ENCODE measurements at regions not wholly inside any gene's neighbourhood (a gene's known extent, or its start where the extent isn't known, plus 50 kb on each side); places are given as distances from the start of the nearest gene placed in this dataset.
"Not testable (repeated sequence)": the region's sequence is repeated elsewhere in the genome, so short reads cannot be mapped to it uniquely, and the experiment has no call there.

- DNase-seq (ENCODE audit: low read depth) = no peak
Observed at GRCh38 chr3:30302027-30302426, 304.4 kb upstream of the TGFBR2 start.

GRCh38 chr3:30303770-30304169 is 302.6 kb upstream of the TGFBR2 start:
- DNase-seq (ENCODE audit: low read depth) = no peak
- in situ Hi-C loops (cut with HindIII; ENCODE audit: low pct_unique_long_range_greater_than_20kb, low sequenced_read_pairs) = no loop called here

More at GRCh38 chr3:30302027-30302426, 304.4 kb upstream of the TGFBR2 start:
- in situ Hi-C loops (cut with HindIII; ENCODE audit: low pct_unique_long_range_greater_than_20kb, low sequenced_read_pairs) = no loop called here

GRCh38 chr3:30305021-30305420 is 301.4 kb upstream of the TGFBR2 start:
- DNase-seq (ENCODE audit: low read depth) = no peak
- in situ Hi-C loops (cut with HindIII; ENCODE audit: low pct_unique_long_range_greater_than_20kb, low sequenced_read_pairs) = no loop called here

GRCh38 chr3:30306896-30307295 is 299.5 kb upstream of the TGFBR2 start:
- DNase-seq (ENCODE audit: low read depth) = no peak
- in situ Hi-C loops (cut with HindIII; ENCODE audit: low pct_unique_long_range_greater_than_20kb, low sequenced_read_pairs) = no loop called here

- no peak for DNase-seq (ENCODE audit: low read depth)
- in situ Hi-C loops (cut with HindIII; ENCODE audit: low pct_unique_long_range_greater_than_20kb, low sequenced_read_pairs) = no loop called here
Observed at GRCh38 chr3:30307372-30307950, 298.9 kb upstream of the TGFBR2 start.

GRCh38 chr3:30308131-30308530 is 298.3 kb upstream of the TGFBR2 start:
- in situ Hi-C loops (cut with HindIII; ENCODE audit: low pct_unique_long_range_greater_than_20kb, low sequenced_read_pairs) = no loop called here
- DNase-seq (ENCODE audit: low read depth) = no peak

- in situ Hi-C loops (cut with HindIII; ENCODE audit: low pct_unique_long_range_greater_than_20kb, low sequenced_read_pairs) = no loop called here
Observed at GRCh38 chr3:30309961-30310954, 296.1 kb upstream of the TGFBR2 start.

GRCh38 chr3:30311781-30312180 is 294.6 kb upstream of the TGFBR2 start:
- no peak for DNase-seq (ENCODE audit: low read depth)
- in situ Hi-C loops (cut with HindIII; ENCODE audit: low pct_unique_long_range_greater_than_20kb, low sequenced_read_pairs) = no loop called here

More at GRCh38 chr3:30309961-30310954, 296.1 kb upstream of the TGFBR2 start:
- DNase-seq (ENCODE audit: low read depth) = no peak

GRCh38 chr3:30313840-30314239 is 292.6 kb upstream of the TGFBR2 start:
- in situ Hi-C loops (cut with HindIII; ENCODE audit: low pct_unique_long_range_greater_than_20kb, low sequenced_read_pairs) = no loop called here

GRCh38 chr3:30314757-30315325 is 291.6 kb upstream of the TGFBR2 start:
- in situ Hi-C loops (cut with HindIII; ENCODE audit: low pct_unique_long_range_greater_than_20kb, low sequenced_read_pairs) = no loop called here
- no peak for DNase-seq (ENCODE audit: low read depth)

More at GRCh38 chr3:30313840-30314239, 292.6 kb upstream of the TGFBR2 start:
- DNase-seq (ENCODE audit: low read depth) = no peak

GRCh38 chr3:30315447-30315846 is 291.0 kb upstream of the TGFBR2 start:
- in situ Hi-C loops (cut with HindIII; ENCODE audit: low pct_unique_long_range_greater_than_20kb, low sequenced_read_pairs) = no loop called here
- no peak for DNase-seq (ENCODE audit: low read depth)

GRCh38 chr3:30317561-30317960 is 288.8 kb upstream of the TGFBR2 start:
- DNase-seq (ENCODE audit: low read depth) = no peak
- in situ Hi-C loops (cut with HindIII; ENCODE audit: low pct_unique_long_range_greater_than_20kb, low sequenced_read_pairs) = no loop called here

GRCh38 chr3:30318110-30318509 is 288.3 kb upstream of the TGFBR2 start:
- no peak for DNase-seq (ENCODE audit: low read depth)
- in situ Hi-C loops (cut with HindIII; ENCODE audit: low pct_unique_long_range_greater_than_20kb, low sequenced_read_pairs) = no loop called here

GRCh38 chr3:30319713-30320112 is 286.7 kb upstream of the TGFBR2 start:
- in situ Hi-C loops (cut with HindIII; ENCODE audit: low pct_unique_long_range_greater_than_20kb, low sequenced_read_pairs) = no loop called here
- peak; percentile 62 for DNase-seq (ENCODE audit: low read depth)

- no peak for DNase-seq (ENCODE audit: low read depth)
- in situ Hi-C loops (cut with HindIII; ENCODE audit: low pct_unique_long_range_greater_than_20kb, low sequenced_read_pairs) = no loop called here
Observed at GRCh38 chr3:30320392-30320791, 286.0 kb upstream of the TGFBR2 start.

GRCh38 chr3:30321065-30321464 is 285.3 kb upstream of the TGFBR2 start:
- in situ Hi-C loops (cut with HindIII; ENCODE audit: low pct_unique_long_range_greater_than_20kb, low sequenced_read_pairs) = no loop called here
- DNase-seq (ENCODE audit: low read depth) = no peak

GRCh38 chr3:30323649-30324048 is 282.8 kb upstream of the TGFBR2 start:
- in situ Hi-C loops (cut with HindIII; ENCODE audit: low pct_unique_long_range_greater_than_20kb, low sequenced_read_pairs); DNase-seq (ENCODE audit: low read depth): not testable (repeated sequence)

GRCh38 chr3:30324587-30324986 is 281.8 kb upstream of the TGFBR2 start:
- in situ Hi-C loops (cut with HindIII; ENCODE audit: low pct_unique_long_range_greater_than_20kb, low sequenced_read_pairs) = no loop called here
- DNase-seq (ENCODE audit: low read depth) = peak; percentile 80

- DNase-seq (ENCODE audit: low read depth); in situ Hi-C loops (cut with HindIII; ENCODE audit: low pct_unique_long_range_greater_than_20kb, low sequenced_read_pairs): not testable (repeated sequence)
Observed at GRCh38 chr3:30327976-30328375, 278.4 kb upstream of the TGFBR2 start.

All from Caki2 (cell line).